Thoracic aorta (tissue), 2 donors: ENCODE measurements at regions not wholly inside any gene's neighbourhood (a gene's known extent, or its start where the extent isn't known, plus 50 kb on each side); places are given as distances from the start of the nearest gene placed in this dataset.

Experiments used
- ATAC-seq: fragments of 150-250 bp; one replicate; pipeline ENCODE4 v1.8.0; 2017; ENCODE audit warnings: low read depth; ENCODE audit not compliant: insufficient number of reproducible peaks, low FRiP score
- DNase-seq: peaks from one replicate; pipeline ENCODE4 v3.0.0-alpha.2; 2020; ENCODE audit warnings: low spot score
- H3K27ac ChIP-seq, 2 donors: fragments of 200-600 bp; sonication (generic); 1 replicate in 1 of 2; 2 replicates in 1 of 2; pipeline ENCODE4 v1.5.1; 2016; ENCODE audit warnings: mild to moderate bottlenecking in 2 of 2, moderate library complexity in 2 of 2
- H3K27me3 ChIP-seq: fragments of 200-600 bp; sonication (generic); replicated peaks from 2 replicates; pipeline ENCODE4 v1.6.0; 2016; ENCODE audit warnings: mild to moderate bottlenecking; ENCODE audit not compliant: insufficient read depth
- H3K36me3 ChIP-seq: fragments of 200-600 bp; sonication (generic); one replicate; pipeline ENCODE4 v1.5.1; 2016
- H3K4me1 ChIP-seq, 2 donors: fragments of 200-600 bp; sonication (generic); 1 replicate in 1 of 2; 2 replicates in 1 of 2; pipeline versions ENCODE4 v1.5.1 to v1.6.0; 2016; ENCODE audit warnings: low read depth in 2 of 2, mild to moderate bottlenecking in 1 of 2; ENCODE audit not compliant: control insufficient read depth in 1 of 2
- H3K4me3 ChIP-seq: fragments of 200-600 bp; sonication (generic); 2 replicates; pipeline ENCODE4 v1.5.1; 2016; ENCODE audit warnings: mild to moderate bottlenecking
- H3K9me3 ChIP-seq: fragments of 200-600 bp; sonication (generic); 2 replicates; pipeline ENCODE4 v1.5.1; 2016
- CTCF ChIP-seq: fragments of 200-600 bp; sonication (generic); IDR thresholded peaks from one replicate; pipeline ENCODE4 v1.5.1; 2019; ENCODE audit warnings: antibody characterized with exemption

DNA sequence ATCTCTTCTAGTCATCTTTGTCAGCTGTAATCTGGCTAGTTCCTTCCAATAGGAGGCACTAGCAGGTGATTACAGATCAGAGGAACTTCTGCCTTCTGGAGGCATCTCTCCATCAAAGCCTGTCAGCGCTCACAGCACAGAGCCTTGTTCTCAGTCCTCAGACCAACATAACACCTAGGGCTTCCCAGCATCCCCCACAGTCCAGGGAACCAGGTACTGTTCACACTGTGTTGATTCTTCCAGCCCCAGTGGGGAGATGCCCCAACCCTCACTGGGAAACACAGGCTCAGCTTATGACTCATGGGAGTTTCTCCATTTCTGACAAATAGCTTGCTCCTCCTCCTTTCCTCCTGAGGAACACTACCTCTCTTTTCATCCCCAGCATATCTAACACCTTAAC is 601.7 kb downstream of the CBLN2 start:
- DNase-seq (no peak), ATAC-seq (no peak)
- no peaks in the 10 kb centered on the region for H3K36me3 ChIP-seq
- H3K27me3 ChIP-seq: no peaks in the 10 kb centered on the region
- no peak for TF ChIP-seq CTCF
- H3K4me3 ChIP-seq: no peak overlapping the region
- no peaks in the 10 kb centered on the region for H3K9me3 ChIP-seq
- H3K4me1 ChIP-seq: no peaks in the 10 kb centered on the region
- H3K27ac ChIP-seq: no peak overlapping the region

- Histone ChIP-seq H3K9me3 (no peaks in the 10 kb centered on the region), H3K27me3 (no peaks in the 10 kb centered on the region), H3K4me3 (no peak overlapping the region), H3K27ac (no peak overlapping the region), H3K36me3 (no peaks in the 10 kb centered on the region), H3K4me1 (no peaks in the 10 kb centered on the region)
- no peak for DNase-seq
- ATAC-seq: no peak
- TF ChIP-seq CTCF: no peak
Measured at GRCh38 chr18:71939483-71939882, 604.7 kb downstream of the CBLN2 start.

DNA sequence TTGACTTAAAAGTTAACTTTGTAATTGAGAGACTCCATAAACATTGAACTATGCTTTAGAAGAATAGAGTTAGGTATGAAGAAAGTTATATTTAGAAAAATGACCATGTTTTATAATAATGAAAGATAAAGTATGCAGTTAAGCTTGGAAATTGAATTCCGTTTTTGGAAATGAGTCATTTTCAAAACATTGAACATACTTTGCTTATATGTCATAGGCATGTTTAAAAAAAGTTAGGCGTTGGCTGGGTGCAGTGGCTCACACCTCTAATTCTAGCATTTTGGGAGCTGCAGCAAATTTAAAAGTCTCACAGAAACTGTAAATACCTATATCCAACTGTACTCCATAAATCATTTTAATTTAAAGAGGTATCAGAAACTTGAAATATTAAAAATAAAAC is 607.4 kb downstream of the CBLN2 start:
- Histone ChIP-seq H3K36me3 (no peaks in the 10 kb centered on the region), H3K27me3 (no peaks in the 10 kb centered on the region), H3K9me3 (no peaks in the 10 kb centered on the region), H3K27ac (no peak overlapping the region), H3K4me3 (no peak overlapping the region), H3K4me1 (no peaks in the 10 kb centered on the region)
- DNase-seq (no peak), ATAC-seq (no peak)
- no peak for TF ChIP-seq CTCF

DNA sequence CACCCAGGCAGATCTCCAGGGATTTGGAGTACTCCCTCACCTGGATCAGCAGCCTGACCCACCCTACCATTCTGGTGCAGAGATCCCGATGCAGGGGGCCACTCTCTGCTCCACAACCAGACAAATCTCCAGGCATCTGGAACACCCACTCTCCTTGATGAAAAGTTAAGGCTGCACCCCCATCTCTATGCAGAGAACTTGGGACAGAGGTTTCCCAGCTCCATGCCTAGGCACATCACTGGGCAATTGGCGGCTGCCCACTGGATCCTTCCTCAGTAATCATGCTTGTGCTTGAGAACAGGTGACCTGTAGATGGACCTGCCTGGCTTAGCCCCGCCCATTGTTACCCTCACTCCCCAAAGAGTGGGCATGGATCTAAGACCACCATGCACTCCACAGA is 624.9 kb downstream of the CBLN2 start:
- Histone ChIP-seq H3K4me3 (no peak overlapping the region), H3K27ac (no peak overlapping the region), H3K4me1 (no peaks in the 10 kb centered on the region), H3K27me3 (no peaks in the 10 kb centered on the region), H3K9me3 (no peaks in the 10 kb centered on the region), H3K36me3 (no peaks in the 10 kb centered on the region)
- ATAC-seq: no peak
- no peak for DNase-seq
- no peak for TF ChIP-seq CTCF

GRCh38 chr18:71913641-71914040 is 630.5 kb downstream of the CBLN2 start:
- ATAC-seq (no peak), DNase-seq (no peak)
- H3K4me3 ChIP-seq: no peak overlapping the region
- no peaks in the 10 kb centered on the region for H3K9me3 ChIP-seq
- H3K27me3 ChIP-seq: no peaks in the 10 kb centered on the region
- no peak for TF ChIP-seq CTCF
- no peaks in the 10 kb centered on the region for H3K4me1 ChIP-seq
- no peaks in the 10 kb centered on the region for H3K36me3 ChIP-seq
- H3K27ac ChIP-seq: no peak overlapping the region
